ENCODE measurements at regions not wholly inside any gene's neighbourhood (a gene's known extent, or its start where the extent isn't known, plus 50 kb on each side); places are given as distances from the start of the nearest gene placed in this dataset.

GRCh38 chr3:43894176-43895049, 203.7 kb downstream of the ABHD5 start:
- peak in 1 of 3 experiments; percentile 10 for DNase-seq (ENCODE audit: low read depth in 3 of 3)

- no peak for DNase-seq (ENCODE audit: low read depth in 3 of 3)
These were observed 204.8 kb downstream of the ABHD5 start for GRCh38 chr3:43895573-43895972.

GRCh38 chr3:43902415-43902814, 211.7 kb downstream of the ABHD5 start:
- DNase-seq (ENCODE audit: low read depth in 3 of 3): no peak

GRCh38 chr3:43905157-43905556, 214.4 kb downstream of the ABHD5 start:
- no peak for DNase-seq (ENCODE audit: low read depth in 3 of 3)

- DNase-seq (ENCODE audit: low read depth in 3 of 3): no peak
These were observed 216.2 kb downstream of the ABHD5 start for GRCh38 chr3:43906849-43907507.

GRCh38 chr3:43907508-43907858, 216.7 kb downstream of the ABHD5 start:
- no peak for DNase-seq (ENCODE audit: low read depth in 3 of 3)

- no peak for DNase-seq (ENCODE audit: low read depth in 3 of 3)
These were observed 217.7 kb downstream of the ABHD5 start for GRCh38 chr3:43908456-43908855.

- DNase-seq (ENCODE audit: low read depth in 3 of 3): no peak
These were observed 218.4 kb downstream of the ABHD5 start for GRCh38 chr3:43909149-43909548.

- no peak for DNase-seq (ENCODE audit: low read depth in 3 of 3)
These were observed 220.0 kb downstream of the ABHD5 start for GRCh38 chr3:43910750-43911149.

GRCh38 chr3:43913036-43913948, 222.6 kb downstream of the ABHD5 start:
- DNase-seq (ENCODE audit: low read depth in 3 of 3): no peak

- DNase-seq (ENCODE audit: low read depth in 3 of 3): no peak
These were observed 223.5 kb downstream of the ABHD5 start for GRCh38 chr3:43914269-43914668.

- DNase-seq (ENCODE audit: low read depth in 3 of 3): no peak
These were observed 224.8 kb downstream of the ABHD5 start for GRCh38 chr3:43915546-43915945.

GRCh38 chr3:43917361-43917760, 226.6 kb downstream of the ABHD5 start:
- DNase-seq (ENCODE audit: low read depth in 3 of 3): no peak

- no peak for DNase-seq (ENCODE audit: low read depth in 3 of 3)
These were observed 228.3 kb downstream of the ABHD5 start for GRCh38 chr3:43919029-43919428.

GRCh38 chr3:43921056-43921648, 230.4 kb downstream of the ABHD5 start:
- no peak for DNase-seq (ENCODE audit: low read depth in 3 of 3)

- no peak for DNase-seq (ENCODE audit: low read depth in 3 of 3)
These were observed 231.6 kb downstream of the ABHD5 start for GRCh38 chr3:43922374-43922773.

GRCh38 chr3:43923104-43923882, 232.6 kb downstream of the ABHD5 start:
- no peak for DNase-seq (ENCODE audit: low read depth in 3 of 3)

GRCh38 chr3:43926055-43926454, 235.3 kb downstream of the ABHD5 start:
- no peak for DNase-seq (ENCODE audit: low read depth in 3 of 3)

GRCh38 chr3:43932921-43933320, 242.2 kb downstream of the ABHD5 start:
- DNase-seq (ENCODE audit: low read depth in 3 of 3): no peak

GRCh38 chr3:43948013-43948412, 257.3 kb downstream of the ABHD5 start:
- no peak for DNase-seq (ENCODE audit: low read depth in 3 of 3)

GRCh38 chr3:43949594-43949993, 258.9 kb downstream of the ABHD5 start:
- no peak for DNase-seq (ENCODE audit: low read depth in 3 of 3)

Data from stimulated activated CD4-positive, alpha-beta T cell treated with anti-CD3 and anti-CD28 coated beads, TNF-alpha, amount 100 ng/mL, for 4 hours (primary cell).